Erythroblast (primary cell): ENCODE measurements at regions not wholly inside any gene's neighbourhood (a gene's known extent, or its start where the extent isn't known, plus 50 kb on each side); places are given as distances from the start of the nearest gene placed in this dataset.

Source experiments
- GATA1 ChIP-seq: IDR thresholded peaks from 2 replicates; pipeline ENCODE4 v1.6.1; 2011; ENCODE audit warnings: low read depth, mild to moderate bottlenecking, control low read depth, low read length, moderate library complexity
- POLR2A ChIP-seq: IDR thresholded peaks from 2 replicates; pipeline ENCODE4 v1.6.1; 2011; ENCODE audit warnings: mild to moderate bottlenecking, low read length

- TF ChIP-seq POLR2A (no peak), GATA1 (no peak)
Measured at GRCh38 chr4:11773798-11774197, 345.1 kb upstream of the HS3ST1 start.
